Dendritic cell treated with granulocyte-macrophage colony-stimulating factor and Interleukin-4, amounts not matched to agents 40 ng/mL and 50 ng/mL, for 4 days (primary cell): ENCODE measurements at regions not wholly inside any gene's neighbourhood (a gene's known extent, or its start where the extent isn't known, plus 50 kb on each side); places are given as distances from the start of the nearest gene placed in this dataset.
"Not testable (repeated sequence)": the region's sequence is repeated elsewhere in the genome, so short reads cannot be mapped to it uniquely, and the experiment has no call there.

ENCODE experiments used
- H3K27ac Mint-ChIP-seq: one replicate; pipeline ENCODE4 v1.8.0; 2022; ENCODE audit warnings: mild to moderate bottlenecking, mixed read lengths
- H3K27me3 Mint-ChIP-seq: one replicate; pipeline ENCODE4 v1.8.0; 2022; ENCODE audit warnings: mild to moderate bottlenecking, mixed read lengths
- H3K36me3 Mint-ChIP-seq: one replicate; pipeline ENCODE4 v1.8.0; 2022; ENCODE audit warnings: low read depth, mixed read lengths
- H3K4me1 Mint-ChIP-seq: one replicate; pipeline ENCODE4 v1.8.0; 2022; ENCODE audit warnings: low read depth, mixed read lengths
- H3K4me3 Mint-ChIP-seq: one replicate; pipeline ENCODE4 v1.8.0; 2022; ENCODE audit warnings: mild to moderate bottlenecking, moderate library complexity, mixed read lengths
- H3K9me3 Mint-ChIP-seq: one replicate; pipeline ENCODE4 v1.8.0; 2022; ENCODE audit warnings: mixed read lengths
- intact Hi-C: fragments of 100-400 bp; cut with micrococcal nuclease; formaldehyde crosslinking; loops from one replicate; pipeline ENCODE4 v1.15.0; 2022

DNA sequence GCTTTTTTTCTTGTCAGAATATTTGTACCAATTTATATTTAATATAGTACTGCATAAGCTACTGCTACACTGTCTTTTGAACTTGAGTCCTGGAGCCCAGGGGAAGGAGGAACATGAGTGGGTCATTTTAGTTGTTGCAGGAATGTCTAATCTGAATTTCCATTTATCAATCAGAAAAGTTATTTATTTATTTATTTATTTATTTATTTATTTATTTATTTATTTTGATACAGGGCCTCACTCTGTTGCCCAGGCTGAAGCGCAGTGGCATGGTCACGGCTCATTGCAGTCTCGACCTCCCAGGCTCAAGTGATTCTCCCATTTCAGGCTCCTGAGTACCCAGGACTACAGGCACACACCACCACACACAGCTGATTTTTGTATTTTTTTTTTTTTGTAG lies 712.6 kb downstream of the NR2F1-AS1 start:
- H3K27ac Mint-ChIP-seq: no peak overlapping the region
- H3K27me3 Mint-ChIP-seq: no peaks in the 10 kb centered on the region
- no peak overlapping the region for H3K4me3 Mint-ChIP-seq
- H3K4me1 Mint-ChIP-seq: no peaks in the 10 kb centered on the region
- intact Hi-C loops: no loop called here
- no peaks in the 10 kb centered on the region for H3K36me3 Mint-ChIP-seq
- H3K9me3 Mint-ChIP-seq: peaks cover 5% of the 10 kb centered on the region

- intact Hi-C loops: no loop called here
Observed at GRCh38 chr5:92864591-92864990, 716.4 kb downstream of the NR2F1-AS1 start.

GRCh38 chr5:92863666-92864065 lies 717.4 kb downstream of the NR2F1-AS1 start:
- no peaks in the 10 kb centered on the region for H3K36me3 Mint-ChIP-seq
- no peaks in the 10 kb centered on the region for H3K9me3 Mint-ChIP-seq
- H3K27me3 Mint-ChIP-seq: no peaks in the 10 kb centered on the region
- no peaks in the 10 kb centered on the region for H3K4me1 Mint-ChIP-seq
- no peak overlapping the region for H3K27ac Mint-ChIP-seq
- intact Hi-C loops: no loop called here
- H3K4me3 Mint-ChIP-seq: no peak overlapping the region

More at GRCh38 chr5:92864591-92864990, 716.4 kb downstream of the NR2F1-AS1 start:
- Mint-ChIP-seq H3K9me3 (no peaks in the 10 kb centered on the region), H3K27me3 (no peaks in the 10 kb centered on the region), H3K4me1 (no peaks in the 10 kb centered on the region), H3K27ac (no peak overlapping the region), H3K36me3 (no peaks in the 10 kb centered on the region), H3K4me3 (no peak overlapping the region)

GRCh38 chr5:92861531-92862285 lies 719.3 kb downstream of the NR2F1-AS1 start:
- H3K27ac Mint-ChIP-seq: no peak overlapping the region
- H3K27me3 Mint-ChIP-seq: no peaks in the 10 kb centered on the region
- no peak overlapping the region for H3K4me3 Mint-ChIP-seq
- intact Hi-C loops: no loop called here
- H3K36me3 Mint-ChIP-seq: no peaks in the 10 kb centered on the region
- no peaks in the 10 kb centered on the region for H3K4me1 Mint-ChIP-seq
- peaks cover 6% of the 10 kb centered on the region for H3K9me3 Mint-ChIP-seq

GRCh38 chr5:92860061-92860460 lies 721.0 kb downstream of the NR2F1-AS1 start:
- Mint-ChIP-seq H3K4me3 (no peak overlapping the region), H3K27ac (no peak overlapping the region), H3K4me1 (no peaks in the 10 kb centered on the region), H3K9me3 (peaks cover 6% of the 10 kb centered on the region), H3K36me3 (no peaks in the 10 kb centered on the region), H3K27me3 (no peaks in the 10 kb centered on the region)
- intact Hi-C loops: no loop called here

- intact Hi-C loops: no loop called here
- no peak overlapping the region for H3K4me3 Mint-ChIP-seq
Observed at GRCh38 chr5:92852219-92852618, 728.8 kb downstream of the NR2F1-AS1 start.

DNA sequence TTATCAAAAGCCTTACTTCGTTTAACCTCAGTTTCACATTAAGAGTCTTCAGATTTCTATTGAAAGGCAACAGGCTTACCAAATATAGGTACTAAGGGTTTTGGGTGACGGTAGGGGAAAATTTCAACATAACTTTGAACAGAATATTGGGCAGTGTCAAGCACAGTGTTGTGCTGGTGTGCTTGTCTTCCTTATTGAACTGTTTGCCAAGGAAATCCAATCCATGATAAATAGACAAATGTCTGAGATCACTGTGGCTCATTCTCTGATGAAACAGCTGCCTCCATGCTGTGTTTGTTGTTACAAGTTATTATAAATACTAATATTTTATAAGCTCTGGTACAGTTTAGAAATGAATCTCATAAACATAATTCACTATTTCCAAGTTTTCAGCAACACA lies 730.1 kb downstream of the NR2F1-AS1 start:
- no peak overlapping the region for H3K27ac Mint-ChIP-seq
- H3K4me3 Mint-ChIP-seq: no peak overlapping the region
- H3K4me1 Mint-ChIP-seq: no peaks in the 10 kb centered on the region
- H3K9me3 Mint-ChIP-seq: no peaks in the 10 kb centered on the region
- no peaks in the 10 kb centered on the region for H3K27me3 Mint-ChIP-seq
- intact Hi-C loops: no loop called here
- H3K36me3 Mint-ChIP-seq: no peaks in the 10 kb centered on the region

More at GRCh38 chr5:92852219-92852618, 728.8 kb downstream of the NR2F1-AS1 start:
- H3K4me1 Mint-ChIP-seq: no peaks in the 10 kb centered on the region
- H3K27me3 Mint-ChIP-seq: no peaks in the 10 kb centered on the region
- H3K9me3 Mint-ChIP-seq: no peaks in the 10 kb centered on the region
- H3K36me3 Mint-ChIP-seq: no peaks in the 10 kb centered on the region
- no peak overlapping the region for H3K27ac Mint-ChIP-seq

DNA sequence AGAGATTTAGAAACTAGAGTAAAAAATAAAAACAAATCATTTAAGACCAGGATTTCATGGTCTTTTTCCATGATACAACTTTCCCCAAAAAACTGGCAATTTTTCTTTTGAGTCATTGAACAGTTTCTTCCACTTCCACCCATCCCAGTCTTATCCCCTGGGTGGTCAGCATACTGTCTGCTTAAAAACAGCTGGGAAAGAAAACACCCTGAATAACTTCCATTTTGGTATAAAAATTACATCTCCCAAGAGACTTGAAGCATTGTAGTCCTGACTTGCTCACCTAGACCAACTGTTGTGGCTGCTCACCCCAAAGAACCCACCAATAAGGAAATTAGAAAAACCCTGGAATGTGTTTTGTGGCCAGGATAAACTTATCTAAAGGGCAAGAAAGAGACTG lies 731.3 kb downstream of the NR2F1-AS1 start:
- Mint-ChIP-seq H3K4me3 (no peak overlapping the region), H3K36me3 (no peaks in the 10 kb centered on the region), H3K27me3 (no peaks in the 10 kb centered on the region), H3K9me3 (no peaks in the 10 kb centered on the region), H3K27ac (no peak overlapping the region), H3K4me1 (no peaks in the 10 kb centered on the region)
- intact Hi-C loops: no loop called here

DNA sequence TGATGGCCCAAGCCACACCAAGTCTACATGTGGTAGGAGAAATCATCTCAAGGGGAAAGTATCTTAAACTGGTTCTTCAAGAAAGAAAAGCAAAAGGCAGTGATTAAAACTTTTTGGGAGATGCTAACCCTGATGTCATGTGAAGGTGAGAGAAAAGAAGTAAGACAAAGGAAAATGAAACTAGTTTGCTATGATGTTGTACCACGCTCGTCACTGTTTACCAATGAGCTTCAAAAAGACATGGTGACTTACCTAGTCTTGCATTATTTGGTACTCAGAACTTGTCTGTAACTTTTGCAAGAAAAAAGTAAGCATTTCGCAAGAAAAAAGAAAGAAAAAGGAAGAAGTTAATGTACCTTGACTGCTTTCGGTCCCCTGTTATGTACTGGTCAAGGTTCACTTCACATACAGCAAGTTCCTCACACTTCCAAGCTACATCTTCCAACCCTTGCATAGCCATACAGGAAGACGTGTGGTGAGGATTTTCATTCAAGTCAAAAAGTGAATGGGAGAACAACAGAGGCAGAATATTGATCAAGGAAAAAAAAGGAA lies 739.3 kb downstream of the NR2F1-AS1 start:
- no peak overlapping the region for H3K4me3 Mint-ChIP-seq
- H3K27me3 Mint-ChIP-seq: no peaks in the 10 kb centered on the region
- H3K27ac Mint-ChIP-seq: no peak overlapping the region
- H3K9me3 Mint-ChIP-seq: no peaks in the 10 kb centered on the region
- H3K4me1 Mint-ChIP-seq: no peaks in the 10 kb centered on the region
- intact Hi-C loops: no loop called here
- no peaks in the 10 kb centered on the region for H3K36me3 Mint-ChIP-seq

DNA sequence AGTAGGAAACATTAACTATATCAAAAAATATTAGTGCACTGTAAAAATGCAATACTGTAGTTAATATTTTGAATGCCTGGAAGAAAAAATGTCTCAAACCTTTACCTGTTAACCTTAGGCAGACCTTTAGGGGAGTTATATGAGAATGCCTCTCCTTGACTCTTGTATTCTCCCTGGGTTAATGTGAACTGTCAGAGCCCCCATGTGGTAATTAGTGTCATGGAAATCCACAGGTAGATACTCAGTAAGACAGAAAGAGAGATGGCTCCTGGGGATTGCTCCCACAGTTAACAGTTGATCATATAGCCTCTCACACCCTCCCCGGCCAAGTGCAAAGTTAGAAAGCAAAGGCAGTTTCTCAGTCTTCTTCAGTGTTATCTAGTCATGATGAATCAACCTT lies 742.8 kb downstream of the NR2F1-AS1 start:
- no peaks in the 10 kb centered on the region for H3K4me1 Mint-ChIP-seq
- no peaks in the 10 kb centered on the region for H3K36me3 Mint-ChIP-seq
- peaks cover 25% of the 10 kb centered on the region for H3K9me3 Mint-ChIP-seq
- H3K27ac Mint-ChIP-seq: no peak overlapping the region
- H3K27me3 Mint-ChIP-seq: no peaks in the 10 kb centered on the region
- intact Hi-C loops: no loop called here
- no peak overlapping the region for H3K4me3 Mint-ChIP-seq

DNA sequence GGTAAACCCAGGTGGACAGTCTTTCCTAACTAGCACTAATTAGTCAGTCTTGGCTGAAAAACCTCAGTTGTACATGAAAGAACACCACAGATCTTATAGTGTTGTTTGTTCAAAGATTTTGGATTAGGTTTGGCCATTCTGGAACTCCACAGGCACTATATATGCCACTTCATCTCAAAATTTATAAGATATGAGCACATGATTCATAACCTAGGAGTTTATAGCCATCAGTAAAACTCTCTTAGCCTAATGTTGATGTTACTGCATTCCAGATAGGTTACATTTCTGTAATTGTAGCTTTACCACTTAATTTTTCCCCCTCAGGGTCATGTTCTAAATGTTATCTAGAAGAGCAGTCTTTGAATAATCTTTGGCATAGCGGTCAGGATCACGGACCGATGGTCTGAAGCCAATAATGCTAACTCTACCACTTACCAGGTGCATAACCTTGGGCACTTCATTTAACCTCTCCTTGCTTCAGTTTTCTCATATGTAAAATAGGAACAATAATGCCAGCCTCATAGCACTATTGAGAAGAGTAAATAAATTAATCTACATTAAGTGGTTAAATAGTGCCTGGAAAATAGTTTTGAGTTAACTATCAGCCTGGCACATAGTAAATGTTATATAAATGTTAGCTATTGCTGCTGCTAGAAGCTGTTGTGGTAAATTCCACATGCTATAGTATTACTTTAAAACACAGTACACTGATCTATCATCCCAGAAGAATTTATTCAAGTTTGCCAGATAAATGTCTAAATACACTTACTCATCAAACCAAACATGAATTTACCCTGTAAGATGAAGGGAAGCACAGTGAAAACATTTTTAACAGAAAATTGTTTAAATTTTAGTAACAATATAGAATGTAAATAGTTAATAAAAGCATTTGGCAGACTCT lies 743.9 kb downstream of the NR2F1-AS1 start:
- Mint-ChIP-seq H3K36me3 (no peaks in the 10 kb centered on the region), H3K27ac (no peak overlapping the region), H3K9me3 (peaks cover 37% of the 10 kb centered on the region), H3K27me3 (no peaks in the 10 kb centered on the region), H3K4me1 (no peaks in the 10 kb centered on the region), H3K4me3 (no peak overlapping the region)
- intact Hi-C loops: no loop called here

- Mint-ChIP-seq H3K4me3 (no peak overlapping the region), H3K9me3 (peaks cover 40% of the 10 kb centered on the region), H3K27ac (no peak overlapping the region), H3K27me3 (no peaks in the 10 kb centered on the region), H3K4me1 (no peaks in the 10 kb centered on the region), H3K36me3 (no peaks in the 10 kb centered on the region)
- intact Hi-C loops: no loop called here
Observed at GRCh38 chr5:92835712-92836111, 745.3 kb downstream of the NR2F1-AS1 start.

DNA sequence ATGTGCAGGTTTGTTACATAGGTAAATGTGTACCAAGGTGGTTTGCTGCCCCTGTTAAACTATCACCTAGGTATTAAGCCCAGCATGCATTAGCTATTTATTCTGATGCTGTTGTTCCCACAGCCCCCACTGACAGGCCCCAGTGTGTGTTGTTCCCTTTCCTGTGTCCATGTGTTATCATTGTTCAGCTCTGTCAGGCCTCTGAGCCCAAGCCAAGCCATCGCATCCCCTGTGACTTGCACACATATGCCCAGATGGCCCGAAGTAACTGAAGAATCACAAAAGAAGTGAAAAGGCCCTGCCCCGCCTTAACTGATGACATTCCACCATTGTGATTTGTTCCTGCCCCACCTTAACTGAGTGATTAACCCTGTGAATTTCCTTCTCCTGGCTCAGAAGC lies 757.5 kb downstream of the NR2F1-AS1 start:
- H3K9me3 Mint-ChIP-seq, H3K27me3 Mint-ChIP-seq, H3K4me1 Mint-ChIP-seq, H3K36me3 Mint-ChIP-seq, H3K4me3 Mint-ChIP-seq, intact Hi-C loops, H3K27ac Mint-ChIP-seq: not testable (repeated sequence)

DNA sequence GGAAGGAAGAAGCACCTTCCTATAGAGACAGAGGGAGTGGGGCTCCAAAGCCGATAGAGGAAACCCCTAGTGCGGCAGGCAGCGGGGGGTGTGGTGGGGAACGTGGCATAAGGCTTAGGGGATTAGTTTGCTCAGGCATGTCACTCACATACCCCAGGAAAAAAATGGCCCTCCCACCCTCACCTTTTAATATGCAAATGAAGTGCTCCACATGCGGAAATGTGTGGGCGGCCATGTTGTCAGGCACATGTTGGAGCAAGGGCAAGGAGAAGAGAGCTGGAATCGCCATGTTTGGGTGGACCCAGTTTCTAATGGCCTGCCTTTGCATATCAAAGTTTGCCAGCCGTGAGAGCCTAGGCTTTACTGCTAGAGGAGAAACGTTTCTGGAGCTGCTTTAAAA lies 758.8 kb downstream of the NR2F1-AS1 start:
- H3K4me1 Mint-ChIP-seq: no peaks in the 10 kb centered on the region
- peaks cover 7% of the 10 kb centered on the region for H3K9me3 Mint-ChIP-seq
- no peaks in the 10 kb centered on the region for H3K36me3 Mint-ChIP-seq
- no peaks in the 10 kb centered on the region for H3K27me3 Mint-ChIP-seq
- H3K4me3 Mint-ChIP-seq: no peak overlapping the region
- no peak overlapping the region for H3K27ac Mint-ChIP-seq
- intact Hi-C loops: no loop called here
